NCI-H2196 (cell line): ENCODE measurements at regions not wholly inside any gene's neighbourhood (a gene's known extent, or its start where the extent isn't known, plus 50 kb on each side); places are given as distances from the start of the nearest gene placed in this dataset.

ENCODE experiments used
- DNase-seq: peaks from one replicate; lab custom pipeline; 2025; ENCODE audit not compliant: unreplicated experiment; lab: John Stamatoyannopoulos, UW

DNA sequence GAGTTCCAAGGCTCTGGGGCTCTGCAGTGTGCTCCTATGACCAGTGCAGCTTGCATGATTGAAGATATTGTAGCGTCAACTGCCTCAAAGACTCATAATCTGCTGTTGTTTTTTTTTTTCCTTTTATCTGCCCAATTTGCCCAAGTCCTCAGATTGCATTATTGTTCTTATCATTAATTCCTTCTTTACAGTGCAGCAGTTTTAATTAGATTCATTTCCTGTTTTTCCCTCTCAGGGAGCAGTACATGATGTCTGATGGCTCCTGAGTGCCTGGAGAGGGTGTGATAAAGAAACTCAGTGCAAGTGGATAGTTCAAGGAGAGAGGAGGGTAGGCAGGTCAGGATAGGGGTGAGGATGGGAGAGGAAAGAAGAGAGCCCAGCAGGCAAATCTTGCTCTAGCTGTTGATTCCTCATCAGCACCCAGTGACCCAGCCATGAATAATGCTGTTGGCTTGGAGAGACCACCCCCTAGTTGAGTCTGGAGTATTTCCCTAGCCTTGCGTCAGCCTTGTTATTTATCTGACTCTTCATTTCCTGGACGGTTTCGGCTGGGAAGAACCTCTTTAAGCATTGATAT is 219.6 kb upstream of the SESN3 start:
- DNase-seq, result no peak

DNA sequence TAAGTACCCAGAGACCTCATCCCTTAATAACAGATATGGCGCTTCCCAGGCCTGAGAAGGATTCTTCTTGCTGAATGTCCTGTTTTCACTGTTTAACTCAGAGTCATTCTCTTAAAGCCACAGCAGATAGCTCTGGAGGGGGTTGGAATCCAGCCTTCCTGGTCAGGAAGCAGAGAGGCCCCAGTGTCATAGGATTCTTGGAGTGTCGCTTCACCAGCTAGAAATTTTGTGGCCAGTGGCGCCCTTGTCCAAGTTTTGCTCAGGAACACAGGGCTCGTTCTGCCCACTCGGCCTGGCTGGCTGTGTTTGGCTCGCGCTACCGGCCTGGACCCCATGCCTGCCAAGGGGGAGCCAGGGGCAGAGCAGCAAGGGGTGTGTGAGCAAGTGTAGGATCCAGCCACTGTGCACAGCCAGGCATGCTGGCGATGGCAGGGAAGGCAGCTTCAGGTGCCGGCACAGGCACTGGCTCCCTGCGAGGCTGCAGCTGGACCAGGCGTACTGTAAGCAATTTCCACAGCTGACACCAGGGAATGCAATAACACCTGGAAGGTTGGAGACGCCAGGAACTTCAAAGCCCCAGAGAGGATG is 214.8 kb upstream of the SESN3 start:
- DNase-seq, result no peak

DNA sequence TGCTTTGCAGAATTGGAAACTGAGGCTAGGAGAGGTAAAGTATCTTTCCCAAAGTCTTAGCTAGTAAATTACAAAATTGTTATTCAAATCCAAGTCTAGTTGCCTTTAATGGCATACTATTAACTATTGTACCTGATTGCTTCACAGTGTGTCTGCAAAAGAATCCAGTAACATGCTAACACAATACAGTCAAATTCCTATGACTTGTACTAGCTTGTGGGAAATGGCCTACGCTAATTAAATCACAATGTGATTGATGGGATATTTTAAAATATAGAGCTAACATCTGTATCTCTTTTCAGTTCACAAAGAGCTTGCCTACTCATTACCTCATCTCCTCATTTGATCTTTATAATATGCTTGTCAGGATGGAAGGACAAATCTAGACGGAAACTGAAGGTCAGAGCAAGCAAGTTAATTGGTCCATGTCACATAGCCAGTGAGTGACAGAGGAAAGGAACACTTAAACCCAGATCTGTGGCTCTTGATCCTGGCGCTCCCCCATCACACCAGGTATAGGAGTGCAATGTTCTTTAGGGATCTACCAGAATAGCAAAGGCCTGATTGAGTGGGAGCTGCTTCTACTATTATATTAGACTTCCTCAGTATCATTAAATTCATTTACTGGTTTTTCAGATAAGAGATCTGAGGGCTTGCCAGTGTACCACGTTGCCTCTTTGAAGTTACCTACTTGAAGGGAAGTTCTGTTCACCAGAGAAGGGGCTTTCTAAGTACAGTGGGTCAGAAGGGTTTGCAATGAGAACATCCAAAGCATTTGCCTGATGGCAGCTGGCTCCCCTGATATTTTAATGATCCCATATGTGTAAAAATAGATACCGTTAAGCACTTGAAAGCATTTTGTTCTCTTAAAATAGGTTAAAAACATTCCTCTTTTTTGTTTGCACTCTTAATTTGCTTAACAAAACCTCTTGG is 213.6 kb upstream of the SESN3 start:
- no peak for DNase-seq

DNA sequence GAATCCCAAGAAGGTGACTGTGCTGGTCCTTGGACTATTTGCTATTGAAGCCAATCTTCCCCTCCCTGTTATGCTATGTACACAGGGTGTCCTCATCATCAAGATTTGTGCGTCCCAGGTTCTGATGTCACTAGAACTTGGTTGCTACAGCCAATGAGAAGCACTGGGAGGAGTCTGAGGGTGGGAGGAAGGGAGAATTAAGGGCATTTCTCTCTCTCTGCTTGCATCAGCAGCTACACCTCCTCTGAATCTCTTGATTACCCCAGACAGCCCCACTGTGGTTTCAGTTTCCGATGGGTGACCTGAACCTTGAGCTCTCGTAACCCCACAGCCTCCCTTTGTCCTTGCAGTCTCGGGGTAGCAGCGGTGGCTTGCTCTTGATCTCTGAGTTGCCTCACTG is 212.4 kb upstream of the SESN3 start:
- no peak for DNase-seq

DNA sequence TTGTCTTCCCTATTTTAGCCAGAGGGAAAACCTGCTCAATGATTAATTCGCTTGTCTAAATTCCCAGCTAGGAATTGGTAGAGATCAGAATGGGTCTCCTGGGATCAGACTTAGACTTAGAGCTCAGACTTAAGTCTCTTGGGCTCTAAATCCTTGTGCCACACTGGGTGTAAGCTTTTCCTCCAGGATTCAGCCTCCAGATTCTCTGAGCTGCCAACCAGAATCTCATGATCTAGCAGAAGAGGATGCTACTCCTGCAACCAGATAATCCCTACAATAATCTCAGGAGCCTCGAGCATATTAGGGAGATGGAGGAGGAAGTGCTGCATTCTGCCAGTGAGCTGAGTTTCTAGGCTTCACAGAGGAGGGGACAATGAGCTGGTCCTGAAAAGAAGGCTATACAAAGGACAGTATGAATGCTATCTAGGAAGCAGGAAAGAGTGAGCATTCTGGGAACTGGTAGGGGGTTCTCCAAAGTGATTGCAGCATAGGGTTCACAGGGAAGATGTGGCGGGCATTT is 211.6 kb upstream of the SESN3 start:
- no peak for DNase-seq

DNA sequence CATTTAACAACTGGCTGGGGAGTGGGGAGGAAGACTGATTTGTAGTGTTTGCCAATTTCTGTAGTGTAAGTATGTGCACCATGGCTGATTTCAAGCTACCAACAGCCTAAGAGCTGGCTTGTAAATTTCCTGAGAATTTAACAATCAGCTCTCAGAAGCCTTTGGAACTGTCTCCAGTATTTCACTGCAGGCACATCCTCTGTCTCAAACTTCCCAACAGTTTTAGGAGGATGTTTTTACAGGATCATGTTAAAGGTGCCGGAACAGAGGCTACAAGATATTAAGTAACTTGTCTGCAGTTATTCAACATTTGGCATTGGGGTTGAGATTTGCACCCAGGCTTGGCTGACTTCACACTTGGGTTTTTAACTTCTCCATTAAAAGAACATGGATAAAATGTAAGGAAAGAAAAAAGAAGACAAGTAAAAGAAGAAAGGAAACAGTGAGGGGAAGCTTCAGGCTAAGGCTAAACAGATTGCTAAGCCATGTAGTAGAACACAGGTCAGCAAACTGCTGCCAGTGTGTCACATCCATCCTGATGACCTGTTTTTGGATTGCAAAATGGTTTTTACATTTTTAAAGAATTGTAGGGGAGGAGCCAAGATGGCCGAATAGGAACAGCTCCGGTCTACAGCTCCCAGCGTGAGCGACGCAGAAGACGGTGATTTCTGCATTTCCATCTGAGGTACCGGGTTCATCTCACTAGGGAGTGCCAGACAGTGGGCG is 204.8 kb upstream of the SESN3 start:
- no peak for DNase-seq

DNA sequence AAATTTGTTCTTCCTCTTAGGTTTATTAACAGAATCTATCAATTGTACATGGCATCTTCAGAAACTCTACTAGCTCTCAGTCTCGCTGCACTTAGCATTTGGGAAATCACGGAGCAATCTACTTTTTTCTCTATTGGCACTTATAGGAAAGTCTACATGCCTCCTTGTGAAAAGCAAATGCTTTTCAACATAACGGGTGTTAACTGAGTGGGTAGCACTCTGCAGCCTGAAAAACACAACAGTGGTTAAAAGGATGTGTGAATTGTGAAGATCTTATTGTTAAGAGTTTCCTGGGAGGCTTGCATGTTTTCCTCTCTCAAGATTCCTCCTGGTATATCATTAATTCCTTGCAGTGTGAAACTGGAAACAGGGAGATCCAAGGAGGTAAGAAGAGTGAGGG is 204.2 kb upstream of the SESN3 start:
- DNase-seq, result no peak

DNA sequence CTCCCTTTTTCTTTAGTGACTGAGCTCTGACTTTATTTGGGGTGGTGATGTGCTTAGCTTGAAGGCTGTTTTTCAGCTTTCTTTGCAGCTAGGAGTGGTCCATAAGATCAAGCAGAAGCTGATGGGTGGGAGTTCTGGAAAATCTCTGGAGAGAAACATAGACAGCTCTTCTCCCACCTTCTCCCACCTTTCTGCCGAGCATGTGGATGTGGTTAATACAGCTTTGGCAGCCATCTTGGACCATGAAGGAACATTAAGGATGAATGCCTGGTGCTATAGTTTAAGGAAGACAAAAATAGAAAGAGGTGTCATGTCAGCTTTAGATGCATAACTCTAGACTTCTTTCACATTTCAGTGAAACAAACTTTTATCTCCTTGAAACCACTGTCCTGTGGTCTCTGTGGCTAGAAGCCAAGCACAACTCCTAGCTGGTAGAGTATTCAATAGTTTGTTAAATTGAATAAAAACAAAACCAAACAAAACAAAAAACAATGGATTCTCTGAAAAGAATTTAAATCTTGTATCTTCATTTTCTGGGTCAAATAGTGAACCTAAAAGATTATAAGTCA is 203.6 kb upstream of the SESN3 start:
- no peak for DNase-seq

DNA sequence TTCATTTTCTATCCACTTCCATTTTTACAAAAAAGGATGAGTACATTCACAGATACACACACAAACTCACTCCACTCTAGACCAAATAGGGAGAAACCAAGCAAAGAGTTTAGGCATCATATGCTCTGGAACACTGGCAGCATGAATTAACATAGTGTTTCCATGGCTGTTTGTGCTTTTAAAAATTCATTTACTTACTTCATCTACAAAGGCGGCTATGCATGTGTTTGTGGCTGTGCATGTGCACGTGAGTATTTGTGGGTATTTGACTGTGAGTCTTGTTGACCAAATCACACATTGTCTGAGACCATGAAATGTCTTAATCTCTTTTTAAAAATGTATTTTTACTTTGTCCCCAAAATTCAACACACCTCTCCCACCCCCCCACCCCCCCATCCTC is 203.0 kb upstream of the SESN3 start:
- no peak for DNase-seq

DNA sequence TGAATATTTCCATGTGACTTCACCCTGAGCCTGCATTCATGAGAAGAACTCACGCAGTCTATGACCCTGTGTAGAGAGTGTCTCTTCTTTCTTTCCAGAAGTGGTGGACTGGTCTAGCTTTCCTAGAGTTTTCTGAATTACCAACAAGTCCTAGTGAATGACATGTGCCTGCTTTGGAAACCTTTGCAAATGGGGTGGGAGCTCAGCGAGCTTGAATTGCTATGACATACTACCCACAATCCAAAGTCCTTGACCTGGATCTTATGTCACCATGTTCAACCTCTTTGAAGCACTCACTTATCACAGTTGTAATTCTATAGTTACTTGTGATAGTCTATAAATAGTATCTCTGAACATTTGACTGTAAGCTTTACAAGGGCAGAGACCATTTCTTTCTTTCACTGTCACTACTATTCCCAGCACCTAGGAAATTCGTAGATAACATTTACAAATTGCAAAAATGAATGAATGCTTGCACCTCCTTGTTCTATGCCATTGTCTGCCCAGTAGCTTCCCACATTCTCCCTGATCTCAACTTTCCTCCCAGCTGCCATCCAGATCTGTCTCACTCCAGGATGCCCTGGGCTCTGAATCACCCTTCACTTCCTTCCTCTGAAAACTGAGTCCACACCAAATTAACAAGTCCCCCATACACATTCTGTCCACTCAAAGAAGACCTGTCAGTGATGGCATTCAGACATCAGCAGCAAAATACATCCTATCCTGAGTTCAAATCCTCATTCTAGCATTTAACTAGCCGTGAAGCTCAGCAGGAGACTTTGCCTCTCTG is 201.9 kb upstream of the SESN3 start:
- DNase-seq, result no peak

DNA sequence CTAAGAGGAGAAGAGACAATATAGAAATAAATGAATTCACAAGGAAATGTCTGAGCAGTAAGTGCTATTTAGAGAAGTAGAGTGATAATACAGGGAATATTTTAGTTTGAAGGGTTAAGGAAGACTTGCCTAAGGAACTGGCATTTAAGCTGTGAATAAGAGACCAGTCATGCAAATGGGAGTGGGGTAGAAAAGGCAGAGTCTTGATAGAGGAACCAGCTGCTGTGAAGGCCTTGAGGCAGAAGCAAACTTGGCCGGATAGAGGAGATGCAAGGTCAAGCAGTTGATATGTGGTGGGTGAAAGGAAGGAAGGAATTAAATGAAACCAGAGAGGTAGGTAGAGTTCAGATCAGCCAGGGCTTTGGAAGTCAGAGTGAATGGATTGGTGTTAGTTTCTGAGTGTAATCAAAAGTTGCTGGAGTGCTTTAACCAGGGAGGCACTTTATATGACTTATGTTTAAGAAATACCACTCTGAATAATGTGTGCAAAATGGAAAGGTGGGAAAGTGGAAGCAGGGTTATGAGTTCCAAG is 198.4 kb upstream of the SESN3 start:
- no peak for DNase-seq

DNA sequence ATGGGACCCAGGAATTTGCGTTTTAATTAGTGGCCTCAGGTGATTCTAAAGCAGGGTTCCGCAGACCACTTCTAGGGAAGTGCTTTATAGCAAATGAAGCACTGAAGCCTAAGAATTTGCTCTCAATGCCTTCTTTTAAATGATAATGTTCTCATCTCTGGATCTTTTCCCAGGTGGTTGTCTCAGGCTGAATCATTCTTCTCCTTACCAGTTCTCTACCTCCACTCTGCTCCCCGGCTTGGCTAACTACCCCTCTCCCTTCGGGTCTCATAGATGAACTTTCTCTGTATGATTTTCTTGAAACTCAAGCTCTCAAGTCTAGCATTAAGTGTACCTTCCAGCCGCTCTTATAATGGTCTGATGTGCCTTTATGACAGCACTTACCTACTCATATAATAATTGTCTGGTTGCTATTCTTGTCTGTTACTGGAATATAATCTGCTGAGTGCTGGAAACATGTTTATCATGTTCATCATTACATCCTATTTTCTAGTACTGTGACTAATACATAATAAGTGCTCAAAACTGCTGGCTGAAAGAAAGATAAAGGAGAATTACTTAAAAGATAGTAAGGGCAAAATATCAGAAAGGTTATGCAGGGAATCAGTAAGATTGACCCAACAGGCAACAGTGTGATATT is 195.9 kb upstream of the SESN3 start:
- DNase-seq, result no peak

DNA sequence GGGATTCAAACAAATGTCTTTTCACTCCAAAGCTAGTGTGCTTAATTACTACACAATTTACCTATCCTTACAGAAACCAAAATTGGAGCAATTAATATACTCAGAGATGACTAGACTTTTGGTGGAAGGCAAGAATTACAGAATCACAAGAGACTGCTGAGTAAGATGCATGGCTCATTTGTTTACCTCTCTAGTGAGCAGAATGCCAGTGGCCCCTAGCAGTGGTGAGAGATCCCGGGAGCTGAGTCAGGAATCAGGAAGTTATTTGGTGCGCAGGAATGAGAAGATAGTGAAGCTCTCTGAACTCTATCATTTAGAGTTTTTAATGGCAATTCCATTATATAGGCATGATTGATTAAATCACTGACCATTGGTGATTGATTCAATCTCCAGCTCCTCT is 188.9 kb upstream of the SESN3 start:
- no peak for DNase-seq

DNA sequence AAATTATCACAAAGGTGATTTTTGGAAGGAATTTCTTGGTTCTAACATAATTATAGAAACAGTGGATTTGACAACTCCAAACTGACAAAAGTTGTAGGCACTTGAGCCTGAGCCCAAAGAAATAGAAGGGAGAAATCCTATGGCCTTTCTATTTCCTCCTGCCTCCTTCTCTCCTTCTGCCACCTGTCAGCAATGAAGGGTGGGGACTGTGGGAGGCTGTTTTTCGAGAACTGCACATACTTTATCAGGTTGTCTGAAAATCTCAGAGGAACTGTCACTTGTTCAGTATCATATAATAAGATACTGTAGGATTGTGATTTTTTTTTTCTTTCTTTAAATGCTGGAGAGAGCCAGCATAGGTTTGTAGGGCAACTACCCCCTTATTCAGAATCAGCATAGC is 187.9 kb upstream of the SESN3 start:
- no peak for DNase-seq

DNA sequence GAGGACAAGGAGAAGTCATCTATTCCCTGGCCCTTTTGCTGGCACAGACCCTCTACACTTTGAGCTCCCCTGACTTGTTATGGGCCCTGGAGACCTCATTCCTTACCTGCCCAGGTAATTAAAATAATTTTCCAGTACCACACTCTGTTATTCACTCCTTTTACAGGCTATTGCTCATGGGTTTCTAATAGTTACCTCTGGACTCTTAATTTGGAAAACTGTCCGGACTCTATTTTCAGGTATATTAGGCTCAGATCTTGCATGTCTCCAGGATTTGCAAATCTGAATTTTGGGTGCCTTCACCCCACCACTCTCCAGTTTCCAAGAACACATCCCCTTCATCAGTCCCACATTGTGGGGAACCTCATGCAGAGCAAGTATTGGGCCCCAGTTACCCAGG is 186.8 kb upstream of the SESN3 start:
- DNase-seq, result no peak

DNA sequence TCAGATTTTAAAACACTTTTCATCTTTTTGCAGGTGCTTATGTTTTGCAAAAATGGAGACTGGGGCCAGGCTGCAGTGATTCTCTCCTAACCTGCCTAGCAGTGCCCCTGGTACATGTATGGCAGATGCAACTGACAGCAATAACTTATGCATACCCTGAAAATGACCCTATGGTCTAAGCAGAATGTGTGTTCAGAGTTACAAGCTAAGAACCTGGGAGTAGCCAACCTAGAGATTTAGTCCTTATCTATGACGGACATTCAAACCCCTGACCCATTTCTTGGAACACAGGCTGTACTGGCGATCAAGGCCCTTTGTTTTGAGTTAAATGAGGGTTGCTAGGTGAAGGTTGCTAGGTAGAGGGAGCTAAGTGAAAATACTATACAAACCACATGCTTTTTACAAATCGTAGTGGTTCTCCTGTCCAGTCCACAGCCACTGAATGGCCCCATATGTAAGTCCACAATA is 184.9 kb upstream of the SESN3 start:
- no peak for DNase-seq

DNA sequence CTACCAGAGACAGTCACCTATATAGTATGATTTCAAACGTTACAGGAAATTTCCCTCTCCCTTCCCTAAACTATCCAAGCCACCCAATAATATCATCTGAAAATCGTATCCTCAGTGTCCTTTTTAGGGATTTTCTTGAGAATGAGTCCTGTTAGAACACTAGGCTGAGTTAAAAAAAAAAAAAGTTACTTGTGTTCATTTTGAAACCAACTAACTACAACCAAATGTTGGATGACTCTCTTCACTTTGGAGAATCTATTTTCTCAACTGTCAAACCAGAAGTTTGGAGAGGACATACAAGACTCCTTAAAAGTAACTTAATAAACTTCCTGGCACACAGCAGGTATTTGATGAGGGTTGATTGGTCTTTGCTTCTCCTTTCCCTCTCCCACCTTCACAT is 183.2 kb upstream of the SESN3 start:
- no peak for DNase-seq

DNA sequence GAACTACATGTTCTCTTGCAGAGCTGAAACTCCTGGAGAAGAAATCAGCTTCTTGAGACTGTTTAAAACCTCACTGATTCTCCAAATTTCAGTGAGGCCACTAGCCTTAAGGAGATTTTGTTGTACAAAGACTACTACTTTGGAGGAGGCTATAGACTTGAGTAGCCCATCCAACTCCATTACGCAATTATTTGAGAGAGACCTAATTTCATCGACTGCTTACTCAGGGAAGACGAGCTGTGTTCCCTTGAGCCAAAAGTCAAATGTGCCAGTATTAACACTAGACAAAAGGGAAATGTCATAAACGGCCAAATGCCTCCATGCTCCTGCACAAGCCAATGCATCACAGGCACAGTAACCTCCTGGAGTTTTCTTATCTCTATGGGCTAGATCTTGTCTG is 182.8 kb upstream of the SESN3 start:
- no peak for DNase-seq

DNA sequence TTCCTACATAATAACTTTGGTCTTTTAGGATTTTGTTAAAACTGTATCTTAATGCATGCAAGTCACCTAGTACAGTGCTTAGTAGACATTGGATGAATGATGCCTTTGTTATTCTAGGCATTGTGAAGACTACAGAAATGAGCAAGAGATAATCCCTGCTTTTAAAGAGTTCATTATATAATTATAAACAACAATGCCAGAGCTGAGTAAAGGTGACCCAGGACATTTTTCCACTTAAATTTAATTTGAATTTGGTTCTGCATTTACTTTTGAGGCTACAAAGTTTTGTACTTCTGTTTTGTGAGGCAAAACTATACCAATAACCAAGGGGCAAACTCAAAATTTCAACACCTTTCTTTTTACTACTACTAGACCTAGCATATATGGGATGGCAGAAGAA is 182.0 kb upstream of the SESN3 start:
- DNase-seq, result no peak

DNA sequence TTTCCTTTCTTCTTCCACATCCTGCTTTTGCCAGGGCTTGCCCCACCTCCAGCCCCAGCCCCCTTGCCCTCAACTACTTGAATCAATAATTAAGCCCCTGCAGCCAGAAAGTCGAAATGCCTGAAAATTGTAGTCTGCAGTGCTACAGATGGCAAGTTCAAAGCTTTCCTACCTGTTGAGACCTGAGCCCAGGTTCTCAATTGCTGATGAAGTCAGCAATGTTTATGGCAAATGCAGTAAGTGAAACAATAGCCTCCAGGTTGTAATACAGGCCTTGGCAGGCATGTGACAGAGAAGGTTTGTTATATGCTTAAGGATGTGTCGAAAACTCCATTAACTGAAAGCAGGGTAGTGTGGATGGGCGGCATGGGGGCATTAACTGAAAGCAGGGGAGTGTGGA is 181.1 kb upstream of the SESN3 start:
- DNase-seq, result no peak
